ENCODE measurements at regions not wholly inside any gene's neighbourhood (a gene's known extent, or its start where the extent isn't known, plus 50 kb on each side); places are given as distances from the start of the nearest gene placed in this dataset.
A peak's percentile ranks its signal among the peaks of the same experiment; 100 is the strongest.

GRCh38 chr1:8217809-8218208, 100.1 kb upstream of the SLC45A1 start:
- peaks cover 0 to 13% (median 3%) of the 10 kb centered on the region in 4 donors for H3K4me1 ChIP-seq (ENCODE audit: control insufficient read depth in 4 of 4, insufficient read depth in 4 of 4, low read length in 3 of 4)
- WGBS, result 70% methylated on average over 4 of the region's 4 CpGs
- H3K9ac ChIP-seq (ENCODE audit: low read depth in 1 of 2, low read length in 2 of 2), result peak overlapping the region; percentile 22 to 68

GRCh38 chr1:8217011-8217711, 100.8 kb upstream of the SLC45A1 start:
- no peaks in the 10 kb centered on the region for H3K27me3 ChIP-seq (ENCODE audit: control insufficient read depth in 4 of 4, insufficient read depth in 4 of 4, low read length in 3 of 4)
- 3% methylated on average over 70 of the region's 70 CpGs for WGBS
- no peaks in the 10 kb centered on the region for H3K36me3 ChIP-seq (ENCODE audit: control insufficient read depth in 4 of 4, insufficient read depth in 3 of 4, low read depth in 1 of 4, low read length in 3 of 4)

More at GRCh38 chr1:8217809-8218208, 100.1 kb upstream of the SLC45A1 start:
- Histone ChIP-seq H3K27me3 (ENCODE audit: control insufficient read depth in 4 of 4, insufficient read depth in 4 of 4, low read length in 3 of 4) (no peaks in the 10 kb centered on the region), H3K9me3 (ENCODE audit: control insufficient read depth in 4 of 4, low read length in 3 of 4) (no peaks in the 10 kb centered on the region), H3K27ac (ENCODE audit: low read depth in 1 of 2, low read length in 2 of 2) (peak overlapping the region; percentile 66 to 76), H3K4me3 (ENCODE audit: low read depth in 1 of 3, low read length in 3 of 3) (peak overlapping the region; percentile 27 to 73 (median 57)), H3K36me3 (ENCODE audit: control insufficient read depth in 4 of 4, insufficient read depth in 3 of 4, low read depth in 1 of 4, low read length in 3 of 4) (no peaks in the 10 kb centered on the region)
- no peak for TF ChIP-seq EGR1 (IDR thresholded peaks at IDR 0.05; ENCODE audit: low read depth in 2 of 2)
- no peak for DNase-seq (ENCODE audit: low spot score)

More at GRCh38 chr1:8217011-8217711, 100.8 kb upstream of the SLC45A1 start:
- no peaks in the 10 kb centered on the region for H3K9me3 ChIP-seq (ENCODE audit: control insufficient read depth in 4 of 4, low read length in 3 of 4)
- no peak for DNase-seq (ENCODE audit: low spot score)
- peak overlapping the region; percentile 22 to 68 for H3K9ac ChIP-seq (ENCODE audit: low read depth in 1 of 2, low read length in 2 of 2)
- H3K4me1 ChIP-seq (ENCODE audit: control insufficient read depth in 4 of 4, insufficient read depth in 4 of 4, low read length in 3 of 4), result peaks cover 0 to 13% (median 3%) of the 10 kb centered on the region in 4 donors
- H3K4me3 ChIP-seq (ENCODE audit: low read depth in 1 of 3, low read length in 3 of 3), result peak overlapping the region; percentile 27 to 73 (median 57)
- TF ChIP-seq CTCF (IDR thresholded peaks at IDR 0.05; ENCODE audit: low read depth, low read length, missing input control), result peak; percentile 7
- no peak for TF ChIP-seq HNF4G (IDR thresholded peaks at IDR 0.05)
- no peak for TF ChIP-seq ZBTB33 (IDR thresholded peaks at IDR 0.05)
- TF ChIP-seq FOXA1 (IDR thresholded peaks at IDR 0.05), result no peak
- no peak for TF ChIP-seq MAX (IDR thresholded peaks at IDR 0.05)
- peak; percentile 29 for TF ChIP-seq REST (IDR thresholded peaks at IDR 0.05)
- peak in 1 of 2 donors; percentile 11 for TF ChIP-seq RXRA (IDR thresholded peaks at IDR 0.05)
- TF ChIP-seq RAD21 (IDR thresholded peaks at IDR 0.05), result no peak
- no peak for TF ChIP-seq EGR1 (IDR thresholded peaks at IDR 0.05; ENCODE audit: low read depth in 2 of 2)
- H3K27ac ChIP-seq (ENCODE audit: low read depth in 1 of 2, low read length in 2 of 2), result peak overlapping the region; percentile 66 to 76
